Activated CD4-positive, alpha-beta T cell treated with anti-CD3 and anti-CD28 coated beads for 36 hours (primary cell): ENCODE measurements at regions not wholly inside any gene's neighbourhood (a gene's known extent, or its start where the extent isn't known, plus 50 kb on each side); places are given as distances from the start of the nearest gene placed in this dataset.

Experiments used
- ATAC-seq: fragments of 200-7000 bp; cut with Tn5 transposase; one replicate; pipeline ENCODE4 v1.10.0; 2021; ENCODE audit warnings: mild to moderate bottlenecking, moderate library complexity
- CTCF ChIA-PET: fragments of 350-600 bp; sonication (Branson Sonifier 250); formaldehyde crosslinking; loops from one replicate; lab custom pipeline; 2021; ENCODE audit warnings: antibody characterized with exemption; lab: Charles Lee
- POLR2A ChIA-PET: fragments of 350-600 bp; sonication (Branson Sonifier 250); formaldehyde crosslinking; loops from one replicate; lab custom pipeline; 2021; ENCODE audit warnings: antibody characterized with exemption, inconsistent platforms; lab: Charles Lee
- DNase-seq: peaks from one replicate; pipeline ENCODE4 v3.0.0-alpha.2; 2020
- H3K27ac Mint-ChIP-seq: one replicate; pipeline ENCODE4 v1.8.0; 2021; ENCODE audit warnings: mixed read lengths
- H3K27me3 Mint-ChIP-seq: one replicate; pipeline ENCODE4 v1.8.0; 2021; ENCODE audit warnings: mixed read lengths
- H3K36me3 Mint-ChIP-seq: one replicate; pipeline ENCODE4 v1.8.0; 2021; ENCODE audit warnings: low read depth, mixed read lengths
- H3K4me1 Mint-ChIP-seq: one replicate; pipeline ENCODE4 v1.8.0; 2021; ENCODE audit warnings: mixed read lengths
- H3K4me3 Mint-ChIP-seq: one replicate; pipeline ENCODE4 v1.8.0; 2021; ENCODE audit warnings: mild to moderate bottlenecking, moderate library complexity, mixed read lengths
- H3K9me3 Mint-ChIP-seq: one replicate; pipeline ENCODE4 v1.8.0; 2021; ENCODE audit warnings: low read depth, mixed read lengths
- intact Hi-C, 2 experiments: fragments of 100-400 bp; cut with DNase I in 1 of 2; cut with micrococcal nuclease in 1 of 2; formaldehyde crosslinking; loops; one replicate each; pipeline versions ENCODE4 v1.14.2 to v1.15.1; 2022 to 2024; cut with DNase I, micrococcal nuclease

GRCh38 chr13:72180253-72180952 lies 313.4 kb upstream of the DACH1 start:
- no peak overlapping the region for H3K4me3 Mint-ChIP-seq
- no peak for ATAC-seq

GRCh38 chr13:72174549-72174948 lies 307.5 kb upstream of the DACH1 start:
- DNase-seq: no peak
- Mint-ChIP-seq H3K4me3 (no peak overlapping the region), H3K27ac (no peak overlapping the region), H3K27me3 (no peaks in the 10 kb centered on the region), H3K4me1 (no peaks in the 10 kb centered on the region), H3K9me3 (no peaks in the 10 kb centered on the region), H3K36me3 (no peaks in the 10 kb centered on the region)
- ChIA-PET CTCF (no interaction called here), POLR2A (no interaction called here)
- intact Hi-C loops: no loop called here
- ATAC-seq: no peak

More at GRCh38 chr13:72180253-72180952, 313.4 kb upstream of the DACH1 start:
- H3K27me3 Mint-ChIP-seq: no peaks in the 10 kb centered on the region
- no peak overlapping the region for H3K27ac Mint-ChIP-seq
- ChIA-PET CTCF (no interaction called here), POLR2A (no interaction called here)
- no peaks in the 10 kb centered on the region for H3K9me3 Mint-ChIP-seq
- no peaks in the 10 kb centered on the region for H3K4me1 Mint-ChIP-seq
- no peaks in the 10 kb centered on the region for H3K36me3 Mint-ChIP-seq
- intact Hi-C loops: no loop called here
- DNase-seq: no peak

- Mint-ChIP-seq H3K4me1 (no peaks in the 10 kb centered on the region), H3K27me3 (no peaks in the 10 kb centered on the region), H3K4me3 (no peak overlapping the region), H3K27ac (no peak overlapping the region), H3K9me3 (no peaks in the 10 kb centered on the region), H3K36me3 (no peaks in the 10 kb centered on the region)
- ChIA-PET POLR2A (no interaction called here), CTCF (no interaction called here)
- DNase-seq: no peak
- intact Hi-C loops: no loop called here
- no peak for ATAC-seq
Observed at GRCh38 chr13:72170571-72170970, 303.6 kb upstream of the DACH1 start.

- POLR2A ChIA-PET: no interaction called here
- no peaks in the 10 kb centered on the region for H3K27me3 Mint-ChIP-seq
- no peaks in the 10 kb centered on the region for H3K9me3 Mint-ChIP-seq
- intact Hi-C loops: no loop called here
- DNase-seq (no peak), ATAC-seq (no peak)
- H3K36me3 Mint-ChIP-seq: no peaks in the 10 kb centered on the region
- CTCF ChIA-PET: interaction anchor here (0.6 kb wide), 2 partner anchors 23 to 403 kb away, joined by 3 to 4 read pairs; no protein-coding TSS in a partner anchor
- no peak overlapping the region for H3K27ac Mint-ChIP-seq
- H3K4me1 Mint-ChIP-seq: no peaks in the 10 kb centered on the region
- H3K4me3 Mint-ChIP-seq: no peak overlapping the region
Observed at GRCh38 chr13:72168126-72168855, 301.3 kb upstream of the DACH1 start.

- H3K27me3 Mint-ChIP-seq: no peaks in the 10 kb centered on the region
- no peak overlapping the region for H3K4me3 Mint-ChIP-seq
- H3K36me3 Mint-ChIP-seq: no peaks in the 10 kb centered on the region
- no peak for ATAC-seq
- intact Hi-C loops: no loop called here
- H3K9me3 Mint-ChIP-seq: no peaks in the 10 kb centered on the region
- ChIA-PET CTCF (no interaction called here), POLR2A (no interaction called here)
- no peak overlapping the region for H3K27ac Mint-ChIP-seq
- H3K4me1 Mint-ChIP-seq: no peaks in the 10 kb centered on the region
- DNase-seq: no peak
Observed at GRCh38 chr13:72166102-72166650, 299.2 kb upstream of the DACH1 start.

- no peak for ATAC-seq
- CTCF ChIA-PET: no interaction called here
Observed at GRCh38 chr13:72165276-72165675, 298.3 kb upstream of the DACH1 start.

GRCh38 chr13:72164811-72165210 lies 297.8 kb upstream of the DACH1 start:
- ChIA-PET POLR2A (no interaction called here), CTCF (no interaction called here)
- Mint-ChIP-seq H3K4me1 (no peaks in the 10 kb centered on the region), H3K27me3 (no peaks in the 10 kb centered on the region), H3K36me3 (no peaks in the 10 kb centered on the region), H3K4me3 (no peak overlapping the region), H3K27ac (no peak overlapping the region), H3K9me3 (no peaks in the 10 kb centered on the region)
- no peak for DNase-seq
- intact Hi-C loops: no loop called here
- ATAC-seq: no peak

More at GRCh38 chr13:72165276-72165675, 298.3 kb upstream of the DACH1 start:
- Mint-ChIP-seq H3K36me3 (no peaks in the 10 kb centered on the region), H3K27ac (no peak overlapping the region), H3K4me3 (no peak overlapping the region), H3K4me1 (no peaks in the 10 kb centered on the region), H3K27me3 (no peaks in the 10 kb centered on the region), H3K9me3 (no peaks in the 10 kb centered on the region)
- POLR2A ChIA-PET: no interaction called here
- no peak for DNase-seq
- intact Hi-C loops: no loop called here

GRCh38 chr13:72163678-72164077 lies 296.7 kb upstream of the DACH1 start:
- intact Hi-C loops: no loop called here
- Mint-ChIP-seq H3K4me1 (no peaks in the 10 kb centered on the region), H3K27ac (no peak overlapping the region), H3K27me3 (no peaks in the 10 kb centered on the region), H3K4me3 (no peak overlapping the region), H3K36me3 (no peaks in the 10 kb centered on the region), H3K9me3 (no peaks in the 10 kb centered on the region)
- no peak for DNase-seq
- ChIA-PET CTCF (no interaction called here), POLR2A (no interaction called here)
- ATAC-seq: no peak

GRCh38 chr13:72160977-72161376 lies 294.0 kb upstream of the DACH1 start:
- Mint-ChIP-seq H3K4me1 (no peaks in the 10 kb centered on the region), H3K27me3 (no peaks in the 10 kb centered on the region), H3K27ac (no peak overlapping the region), H3K9me3 (no peaks in the 10 kb centered on the region), H3K36me3 (no peaks in the 10 kb centered on the region), H3K4me3 (no peak overlapping the region)
- DNase-seq (no peak), ATAC-seq (no peak)
- ChIA-PET POLR2A (no interaction called here), CTCF (no interaction called here)
- intact Hi-C loops: no loop called here

GRCh38 chr13:72156760-72157159 lies 289.8 kb upstream of the DACH1 start:
- no peak for ATAC-seq
- POLR2A ChIA-PET: no interaction called here
- Mint-ChIP-seq H3K27ac (no peak overlapping the region), H3K4me3 (no peak overlapping the region), H3K27me3 (no peaks in the 10 kb centered on the region), H3K36me3 (no peaks in the 10 kb centered on the region), H3K4me1 (no peaks in the 10 kb centered on the region), H3K9me3 (no peaks in the 10 kb centered on the region)
- DNase-seq: no peak
- CTCF ChIA-PET: interaction anchor here (0.6 kb wide), 1 partner anchor 473 kb away, joined by 3 read pairs; no protein-coding TSS in a partner anchor
- intact Hi-C loops: no loop called here

GRCh38 chr13:72153272-72153671 lies 286.3 kb upstream of the DACH1 start:
- Mint-ChIP-seq H3K27ac (no peak overlapping the region), H3K4me1 (no peaks in the 10 kb centered on the region), H3K27me3 (no peaks in the 10 kb centered on the region), H3K36me3 (no peaks in the 10 kb centered on the region), H3K9me3 (peaks cover 3% of the 10 kb centered on the region), H3K4me3 (no peak overlapping the region)
- intact Hi-C loops: no loop called here
- ChIA-PET CTCF (interaction anchor here (0.7 kb wide), 1 partner anchor 406 kb away, joined by 3 read pairs; no protein-coding TSS in a partner anchor), POLR2A (no interaction called here)
- ATAC-seq (no peak), DNase-seq (no peak)

GRCh38 chr13:72151241-72151640 lies 284.2 kb upstream of the DACH1 start:
- ChIA-PET POLR2A (no interaction called here), CTCF (no interaction called here)
- ATAC-seq (no peak), DNase-seq (no peak)
- Mint-ChIP-seq H3K9me3 (peaks cover 3% of the 10 kb centered on the region), H3K27ac (no peak overlapping the region), H3K4me3 (no peak overlapping the region), H3K4me1 (no peaks in the 10 kb centered on the region), H3K36me3 (no peaks in the 10 kb centered on the region), H3K27me3 (no peaks in the 10 kb centered on the region)
- intact Hi-C loops: no loop called here
